GM12892 (cell line): ENCODE measurements at regions not wholly inside any gene's neighbourhood (a gene's known extent, or its start where the extent isn't known, plus 50 kb on each side); places are given as distances from the start of the nearest gene placed in this dataset.

ENCODE experiments used
- DNase-seq: peaks from one replicate; pipeline ENCODE4 v3.0.0; 2011; ENCODE audit not compliant: insufficient read length
- FAIRE-seq: peaks from 2 replicates; lab custom pipeline; 2011; peaks lifted over from hg19 to GRCh38; lab: Jason Lieb, UNC
- POLR2A ChIP-seq: IDR thresholded peaks from 2 replicates; pipeline ENCODE4 v1.6.1; 2011; ENCODE audit warnings: low read depth, low read length, control low read depth
- POLR2AphosphoS5 ChIP-seq: IDR thresholded peaks from 2 replicates; pipeline ENCODE4 v1.6.1; 2011; ENCODE audit warnings: low read depth, low read length, control low read depth
- TAF1 ChIP-seq: IDR thresholded peaks from 2 replicates; pipeline ENCODE4 v1.6.1; 2011; ENCODE audit warnings: low read depth, mild to moderate bottlenecking, control low read depth, low read length, borderline replicate concordance

DNA sequence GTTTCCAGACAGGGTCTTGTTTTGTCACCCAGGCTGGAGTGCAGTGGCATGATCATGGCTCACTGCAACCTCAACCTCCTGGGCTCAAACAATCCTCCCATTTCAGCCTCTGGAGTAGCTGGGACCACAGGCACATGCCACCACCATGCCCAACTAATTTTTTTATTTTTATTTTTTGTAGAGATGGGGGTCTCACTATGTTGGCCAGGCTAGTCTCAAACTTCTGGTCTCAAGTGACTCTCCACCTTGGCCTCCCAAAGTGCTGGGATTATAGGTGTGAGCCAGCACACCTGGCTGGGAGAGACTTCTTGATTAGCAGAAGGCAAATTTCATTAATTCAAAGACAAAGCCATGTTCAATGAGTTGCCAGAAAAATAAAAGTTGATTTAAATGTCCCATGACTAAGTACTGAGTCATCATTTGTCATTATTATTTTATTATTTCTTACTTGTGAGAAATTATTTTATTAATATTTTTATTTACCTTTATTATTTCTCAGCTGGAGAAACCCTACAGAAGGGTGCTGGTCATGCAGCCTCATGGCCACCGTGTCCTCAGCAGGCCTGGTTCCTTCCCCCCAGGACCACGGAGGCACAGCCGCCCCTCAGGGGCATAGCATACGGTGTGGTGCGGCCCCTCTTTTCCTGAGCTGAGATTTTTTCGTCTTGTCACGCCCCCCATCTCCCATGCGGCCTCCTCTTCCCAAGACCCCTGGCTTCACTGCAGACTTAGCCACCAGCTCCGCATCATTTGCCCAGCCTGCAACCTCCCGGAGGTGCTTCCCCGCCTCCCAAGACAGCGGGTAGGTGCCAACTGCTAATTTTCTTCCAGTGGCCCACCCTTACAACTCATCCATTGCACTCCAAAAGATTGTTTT, 55.3 kb upstream of the SIM2 start:
- TF ChIP-seq TAF1 (no peak), POLR2A (no peak), POLR2AphosphoS5 (no peak)
- DNase-seq = no peak
- no peak for FAIRE-seq

DNA sequence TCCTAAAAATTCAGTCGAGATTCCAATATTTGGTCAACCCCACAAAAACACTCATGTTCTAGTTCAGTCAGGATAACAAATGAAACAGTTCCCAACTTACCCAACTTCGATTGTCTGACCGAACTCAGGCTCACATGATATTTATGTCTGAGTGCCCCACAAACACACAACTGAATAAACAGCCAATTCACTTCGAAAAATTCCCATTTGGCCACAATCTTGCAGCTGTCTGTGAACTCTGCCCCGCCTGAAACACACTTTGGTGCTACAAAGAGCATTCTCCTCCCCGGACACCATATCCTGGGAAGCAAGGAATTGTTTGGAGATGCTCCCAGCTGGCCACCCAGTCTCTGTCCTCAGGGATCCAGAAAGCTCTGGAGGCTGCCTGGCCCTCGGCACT, 52.9 kb upstream of the SIM2 start:
- TF ChIP-seq POLR2AphosphoS5 = no peak
- TF ChIP-seq TAF1 = no peak
- TF ChIP-seq POLR2A = no peak
- FAIRE-seq (no peak), DNase-seq (no peak)

DNA sequence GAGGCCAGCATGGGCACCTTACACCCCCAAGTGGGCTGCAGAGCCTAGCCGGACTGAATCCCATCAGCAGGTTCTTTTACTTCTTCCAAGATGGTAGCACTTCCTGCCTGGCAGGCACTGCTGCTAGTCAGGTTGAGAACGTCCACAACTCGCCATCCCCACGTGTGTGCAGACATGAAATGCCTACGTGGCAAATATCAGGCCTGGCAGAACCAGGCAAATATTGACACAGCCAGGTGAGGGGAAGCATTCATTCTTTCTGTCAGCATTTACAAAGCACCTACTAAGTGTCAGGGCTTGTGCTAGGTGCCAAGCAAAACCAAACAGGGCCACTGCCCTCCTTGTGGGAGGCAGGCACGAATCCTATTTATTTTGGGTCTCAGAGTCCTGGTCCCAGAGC, 52.3 kb upstream of the SIM2 start:
- TF ChIP-seq TAF1 (no peak), POLR2A (no peak), POLR2AphosphoS5 (no peak)
- FAIRE-seq (no peak), DNase-seq (no peak)

DNA sequence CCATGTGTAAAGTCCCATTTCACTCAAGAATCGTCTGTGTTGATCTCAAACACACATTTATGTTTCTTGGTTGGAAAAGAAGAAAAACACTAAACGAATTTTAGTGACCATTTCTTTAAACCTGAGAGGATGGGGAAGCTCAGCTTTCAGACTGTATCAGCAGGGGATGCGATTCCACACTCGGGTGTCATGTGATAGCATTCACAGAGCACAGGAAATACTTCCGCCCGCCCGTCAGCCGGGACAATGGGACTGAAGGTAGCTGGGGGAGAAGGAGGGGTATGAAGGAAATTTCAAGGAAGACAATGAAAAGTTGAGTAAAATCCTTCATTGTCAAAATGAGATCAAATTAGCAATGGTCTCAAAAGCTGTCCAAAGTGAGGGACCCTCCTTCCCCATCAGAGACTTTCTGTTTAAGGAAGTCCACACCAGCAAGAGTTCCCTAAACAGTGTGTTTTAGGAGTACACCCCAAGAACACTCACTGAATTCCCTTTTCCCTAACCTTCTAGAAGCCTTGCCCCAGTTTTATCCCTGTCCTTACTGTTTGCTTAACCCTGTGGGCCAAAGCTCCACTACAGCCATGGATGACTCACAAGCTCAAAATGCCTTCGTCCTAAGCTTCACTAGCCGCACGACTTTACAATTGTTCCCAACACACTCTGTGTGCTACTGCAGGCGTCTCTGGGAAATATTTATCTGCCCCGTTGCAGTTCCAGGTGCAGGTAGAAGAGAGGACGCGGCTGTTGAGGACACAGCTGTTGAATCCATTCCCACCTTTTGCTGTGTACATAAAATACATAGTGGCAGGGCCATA, 51.4 kb upstream of the SIM2 start:
- no peak for DNase-seq
- FAIRE-seq = no peak
- TF ChIP-seq POLR2AphosphoS5 = no peak
- TF ChIP-seq TAF1 = no peak
- TF ChIP-seq POLR2A = no peak
